ENCODE measurements at regions not wholly inside any gene's neighbourhood (a gene's known extent, or its start where the extent isn't known, plus 50 kb on each side); places are given as distances from the start of the nearest gene placed in this dataset.

DNA sequence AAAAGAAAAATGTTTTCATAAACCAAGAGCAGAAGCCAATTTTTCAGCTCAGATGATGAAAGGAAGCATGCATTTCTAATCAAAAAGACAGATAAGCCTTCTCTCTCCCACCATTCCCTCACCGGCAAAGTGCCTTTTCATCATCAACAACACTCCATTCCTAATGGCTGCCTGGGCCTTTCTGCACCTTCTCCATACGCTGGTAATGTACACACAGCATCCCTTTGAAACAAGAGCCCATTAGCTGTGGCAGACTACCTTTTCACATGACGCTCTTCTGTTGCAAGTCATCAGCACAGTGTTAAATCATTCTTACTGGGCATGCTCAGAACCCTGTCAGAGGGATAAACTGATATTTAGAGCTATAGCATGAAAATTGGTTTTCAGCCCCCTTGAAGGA is 408.9 kb downstream of the MEIS1 start:
- H3K14ac ChIP-seq (replicated peaks; ENCODE audit: low read depth, low read length), result peak overlapping the region; percentile 34
- H3K23ac ChIP-seq (ENCODE audit: low read depth, low read length), result peak overlapping the region; percentile 71
- no peak overlapping the region for H3K27ac ChIP-seq (ENCODE audit: insufficient read depth, low read length)
- BruUV-seq (replicated peaks), result no TSS peak
- H3K4ac ChIP-seq (ENCODE audit: low read depth, low read length), result peak overlapping the region; percentile 95
- H2AK9ac ChIP-seq (replicated peaks; ENCODE audit: low read depth, low read length, poor library complexity), result no peak overlapping the region
- H3K4me1 ChIP-seq (ENCODE audit: control insufficient read depth, insufficient read depth, low read length), result peaks cover 14% of the 10 kb centered on the region
- no peak for TF ChIP-seq RFX5 (IDR thresholded peaks at IDR 0.05; ENCODE audit: low read depth, low read length)
- no peak for TF ChIP-seq POLR2A (IDR thresholded peaks at IDR 0.05; ENCODE audit: low read depth, low read length)
- no peak for TF ChIP-seq CHD1 (IDR thresholded peaks at IDR 0.05; ENCODE audit: low read depth, low read length)
- TF ChIP-seq MAFK (IDR thresholded peaks at IDR 0.05; ENCODE audit: low read depth, low read length), result no peak
- no peak for TF ChIP-seq RCOR1 (IDR thresholded peaks at IDR 0.05; ENCODE audit: insufficient replicate concordance, low read length)
- no peak for TF ChIP-seq CEBPB (IDR thresholded peaks at IDR 0.05; ENCODE audit: low read depth, low read length)
- TF ChIP-seq SMC3 (IDR thresholded peaks at IDR 0.05; ENCODE audit: low read depth, low read length), result no peak
- H3K27me3 ChIP-seq (ENCODE audit: control insufficient read depth, insufficient read depth, low read length), result no peaks in the 10 kb centered on the region
- H2BK120ac ChIP-seq (ENCODE audit: low read depth, low read length), result peak overlapping the region; percentile 71
- no peak overlapping the region for H3K9ac ChIP-seq (ENCODE audit: low read depth, low read length)
- H3K9me3 ChIP-seq (ENCODE audit: control insufficient read depth, insufficient read depth, low read length), result no peaks in the 10 kb centered on the region
- WGBS, 2 experiments (ENCODE audit: extremely low coverage in 2 of 2, insufficient read length in 1 of 2), result 60% methylated on average over 1 of the region's 3 CpGs; no CpG with 5 or more reads in 1 of the 2 experiments
- POLR2A ChIA-PET (ENCODE audit: unreplicated experiment), result no interaction called here
- peak overlapping the region; percentile 24 for H2AFZ ChIP-seq (replicated peaks; ENCODE audit: low read length, poor library complexity)
- H4K20me1 ChIP-seq (ENCODE audit: insufficient read depth, low read length), result no peaks in the 10 kb centered on the region
- H3K79me1 ChIP-seq (ENCODE audit: low read depth in 1 of 2, low read length in 2 of 2), result 0 out of 4 replicates have a peak, but pooled peaks cover 0 to 3% of the 10 kb centered on the region in 2 experiments
- peak overlapping the region; percentile 79 for H3K18ac ChIP-seq (ENCODE audit: low read depth, low read length)
- H2BK20ac ChIP-seq (ENCODE audit: low read depth, low read length), result peak overlapping the region; percentile 82
- ATAC-seq (ENCODE audit: low read depth), result no peak
- peak overlapping the region; percentile 56 for H2BK5ac ChIP-seq (ENCODE audit: low read depth, low read length, poor library complexity, severe bottlenecking)
- peak overlapping the region; percentile 90; the same call in 1 of the 2 replicates for H2AK5ac ChIP-seq (ENCODE audit: low read depth, low read length)
- H4K5ac ChIP-seq (ENCODE audit: low read depth, low read length), result peak overlapping the region; percentile 67; the same call in 1 of the 2 replicates
- intact Hi-C loops (cut with micrococcal nuclease), result loop anchor here (10.0 kb wide), 1 partner anchor 631 kb away; no protein-coding TSS in a partner anchor
- H3K4me3 ChIP-seq (ENCODE audit: insufficient read depth, low read depth, low read length), result no peak overlapping the region
- in situ Hi-C loops (cut with MboI; ENCODE audit: low sequenced_read_pairs), result loop anchor here (10.0 kb wide), 2 partner anchors 259 to 409 kb away; partner anchors contain the start of gene MEIS1
- CTCF ChIA-PET, result interaction anchor here (0.7 kb wide), 1 partner anchor 362 kb away, joined by 3 read pairs; no protein-coding TSS in a partner anchor
- no peak overlapping the region for H3K4me2 ChIP-seq (ENCODE audit: low read depth, low read length)
- peak overlapping the region; percentile 88 for H4K91ac ChIP-seq (ENCODE audit: insufficient read depth, low read depth, low read length)
- DNase-seq, result no peak
- peaks cover 2% of the 10 kb centered on the region; the same call in 1 of the 2 replicates for H3K9me1 ChIP-seq (ENCODE audit: insufficient read depth, low read length)
- no peak overlapping the region for H3K56ac ChIP-seq (ENCODE audit: extremely low read depth, insufficient read depth, low read length)
- H3K36me3 ChIP-seq (ENCODE audit: control insufficient read depth, insufficient read depth, low read length), result no peaks in the 10 kb centered on the region
- dilution Hi-C loops (cut with HindIII; ENCODE audit: low sequenced_read_pairs, unreplicated experiment), result no loop called here
- peak overlapping the region; percentile 53 to 75 for H4K8ac ChIP-seq (ENCODE audit: low read depth in 2 of 2, low read length in 2 of 2)
- H2BK15ac ChIP-seq (ENCODE audit: low read depth, low read length), result peak overlapping the region; percentile 99

Measured in IMR-90 (cell line).